IPS DF 19.7 (cell line): ENCODE measurements at regions not wholly inside any gene's neighbourhood (a gene's known extent, or its start where the extent isn't known, plus 50 kb on each side); places are given as distances from the start of the nearest gene placed in this dataset.

Experiments used
- DNase-seq: peaks from one replicate; pipeline ENCODE4 v3.0.0-alpha.2; 2013; ENCODE audit warnings: low read depth, low spot score

DNA sequence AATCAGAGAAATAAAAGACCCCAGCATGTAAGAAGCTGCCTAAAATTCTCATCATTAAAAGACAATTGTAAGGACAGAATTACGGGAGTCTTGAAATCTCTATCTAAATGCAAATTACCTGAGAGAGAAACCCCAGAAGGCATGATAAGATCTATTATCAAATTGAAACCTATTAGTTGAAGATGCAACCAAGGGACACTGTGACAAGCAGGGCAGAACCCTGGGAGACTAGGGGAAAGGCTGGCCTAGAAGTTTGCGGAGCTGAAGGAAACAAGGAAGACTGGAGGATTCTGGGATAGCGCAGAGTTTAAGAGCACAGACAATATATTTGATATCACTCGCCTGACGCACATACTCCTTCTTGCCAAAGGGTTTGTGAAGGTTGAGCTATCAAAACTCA, 319.5 kb upstream of the CHAC2 start:
- DNase-seq: no peak

DNA sequence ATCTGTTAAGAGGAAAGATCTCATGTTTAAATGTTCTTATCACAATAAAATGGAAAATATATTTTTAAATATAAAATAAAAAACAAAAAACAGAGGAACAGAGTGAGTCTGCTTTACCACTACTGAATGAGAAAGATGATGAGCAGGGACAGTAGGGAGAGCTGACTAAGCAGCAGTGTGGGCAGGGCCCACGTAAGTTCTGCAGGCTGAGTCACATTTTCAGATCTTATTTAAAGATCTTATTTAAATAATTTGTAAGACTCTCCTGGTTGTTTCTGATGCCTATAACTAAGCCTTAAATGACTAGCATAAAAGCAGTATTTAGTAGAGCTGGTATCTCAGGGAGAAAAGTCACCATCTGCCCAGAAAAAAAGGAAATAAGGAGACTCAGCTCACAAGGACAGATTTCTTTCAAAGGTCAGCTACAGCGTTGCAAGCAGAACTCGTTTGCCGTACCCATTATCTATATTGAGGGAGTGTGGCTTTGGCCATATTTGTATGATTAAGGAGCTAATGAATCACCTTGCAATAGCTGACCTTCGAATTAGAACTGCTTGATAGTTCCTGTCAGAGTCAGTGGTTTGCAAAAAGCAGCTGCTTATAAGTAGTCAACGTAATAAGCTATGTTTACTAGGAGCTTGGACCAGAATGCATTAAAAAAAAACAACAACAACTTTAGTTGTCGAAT, 322.1 kb upstream of the CHAC2 start:
- no peak for DNase-seq

DNA sequence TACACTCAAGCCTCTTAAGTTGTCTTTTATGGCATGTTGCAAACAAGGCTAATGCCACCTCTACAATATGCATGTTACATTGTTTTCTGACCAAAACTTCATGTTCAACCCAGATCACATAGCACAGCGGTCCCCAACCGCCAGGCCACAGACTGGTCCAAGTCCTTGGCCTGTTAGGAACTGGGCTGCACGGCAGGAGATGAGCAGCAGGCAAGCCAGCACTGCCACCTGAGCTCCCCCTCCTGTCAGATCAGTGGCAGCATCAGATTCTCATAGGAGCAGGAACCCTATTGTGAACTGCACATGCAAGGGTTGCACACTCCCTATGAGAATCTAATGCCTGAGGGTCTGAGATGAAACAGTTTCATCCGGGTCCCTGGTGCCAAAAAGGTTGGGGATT, 324.8 kb upstream of the CHAC2 start:
- DNase-seq: no peak

DNA sequence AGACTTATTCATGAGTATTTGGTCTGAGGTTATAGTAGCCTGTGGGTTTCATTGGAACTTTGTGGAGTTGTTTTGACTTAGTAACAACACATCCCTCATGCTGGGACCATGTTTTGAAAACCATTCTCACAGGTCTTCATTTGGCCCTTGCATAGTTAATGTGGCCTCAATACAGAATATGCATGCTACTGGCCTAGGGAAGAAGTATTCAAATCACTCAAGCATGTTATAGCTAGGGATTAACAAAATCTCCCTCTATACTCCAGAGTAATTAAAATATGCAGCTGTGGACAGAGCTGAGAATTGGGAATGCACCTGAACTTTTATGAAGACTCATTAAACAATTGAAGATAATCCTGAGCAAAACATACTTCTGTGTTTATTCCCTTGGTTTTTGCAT, 325.5 kb upstream of the CHAC2 start:
- no peak for DNase-seq

DNA sequence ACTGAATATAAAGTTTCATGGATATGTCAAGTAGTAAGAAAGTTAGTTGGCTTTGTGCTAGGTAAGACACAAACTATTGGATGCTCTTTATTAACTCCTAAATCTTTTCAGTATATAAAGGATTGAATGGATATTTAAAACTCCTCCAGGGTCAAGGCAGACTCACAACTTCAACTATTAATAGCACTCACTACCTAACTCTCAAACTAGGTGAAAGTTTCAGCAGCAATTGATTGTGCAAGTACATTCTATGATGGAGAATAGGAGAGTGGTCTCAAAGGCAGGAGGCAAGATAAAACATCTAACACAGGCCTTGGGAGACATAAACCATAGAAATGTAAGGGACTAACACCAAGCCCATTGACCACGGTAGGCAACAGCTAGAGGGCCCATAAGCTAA, 328.9 kb upstream of the CHAC2 start:
- no peak for DNase-seq

DNA sequence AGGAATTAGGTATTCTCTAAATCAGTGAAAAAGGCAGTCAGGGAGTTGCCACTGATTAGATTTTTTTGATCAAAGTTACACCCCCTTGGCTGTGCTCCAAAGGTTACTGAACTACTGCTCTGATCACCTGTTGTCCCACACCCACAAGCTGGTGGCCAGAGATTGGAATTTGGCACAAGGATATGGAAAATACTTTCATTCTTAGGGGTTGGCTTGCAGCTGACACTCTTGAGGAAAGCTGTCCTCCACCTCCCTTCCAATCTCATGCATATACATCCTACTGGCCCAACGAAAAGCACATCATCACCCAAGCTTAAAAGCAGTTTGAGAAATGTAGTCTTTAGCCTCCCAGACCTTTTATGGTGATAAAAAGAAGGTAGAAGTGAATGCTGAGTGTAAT, 329.5 kb upstream of the CHAC2 start:
- DNase-seq: no peak

DNA sequence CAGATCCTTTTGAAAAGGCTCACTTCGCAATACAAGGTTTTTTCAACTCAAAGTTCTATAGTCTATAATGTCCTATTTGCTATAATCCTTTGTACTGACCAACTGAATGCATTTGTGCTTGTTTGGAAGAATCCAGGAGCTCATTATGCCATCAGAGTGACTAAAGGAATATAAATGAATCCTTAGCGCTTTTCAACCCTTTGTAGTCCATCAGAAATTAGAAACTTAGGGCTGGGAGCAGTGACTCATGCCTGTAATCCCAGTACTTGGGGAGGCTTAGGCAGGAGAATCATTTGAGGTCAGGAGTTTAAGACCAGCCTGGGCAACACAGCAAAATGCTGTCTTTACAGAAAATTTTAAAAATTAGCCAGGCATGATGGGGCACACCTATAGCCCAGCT, 330.2 kb upstream of the CHAC2 start:
- no peak for DNase-seq

DNA sequence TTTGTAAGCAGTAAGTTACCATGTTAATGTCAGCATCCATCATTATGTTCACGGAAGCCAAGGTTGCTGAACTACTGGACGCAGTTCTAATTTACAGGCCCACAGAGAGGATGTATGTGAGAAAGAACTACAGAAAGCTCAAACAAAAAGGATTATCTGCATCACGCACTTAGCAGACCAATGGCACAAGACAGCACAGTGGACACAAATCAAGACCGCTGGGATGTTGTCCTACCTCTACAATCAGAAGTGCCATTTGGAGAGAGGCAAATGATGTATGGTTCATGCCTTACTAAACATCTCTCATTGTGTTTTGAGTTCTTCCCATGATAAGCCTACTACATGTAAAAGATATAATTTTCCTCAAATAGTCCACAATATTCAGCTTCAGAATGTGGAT, 330.7 kb upstream of the CHAC2 start:
- no peak for DNase-seq

DNA sequence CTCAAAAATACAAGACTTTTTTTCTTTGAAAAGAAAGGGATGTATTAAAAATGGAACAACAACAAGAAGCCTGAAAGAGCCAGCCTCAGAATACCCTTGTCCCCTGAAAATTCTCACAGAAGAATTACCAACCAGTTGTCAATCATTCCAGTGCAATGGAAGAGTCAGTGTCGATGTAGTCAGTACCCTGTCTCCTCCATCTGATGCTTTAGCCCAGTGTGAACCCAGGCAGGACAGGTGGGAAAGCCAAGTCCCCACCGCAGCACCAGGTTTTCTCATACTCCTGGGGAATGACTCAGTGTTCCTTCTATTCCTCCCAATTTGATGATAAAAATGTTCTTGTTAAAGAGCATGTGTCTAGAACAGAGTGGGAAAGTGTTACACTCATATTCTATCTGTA, 332.0 kb upstream of the CHAC2 start:
- no peak for DNase-seq

DNA sequence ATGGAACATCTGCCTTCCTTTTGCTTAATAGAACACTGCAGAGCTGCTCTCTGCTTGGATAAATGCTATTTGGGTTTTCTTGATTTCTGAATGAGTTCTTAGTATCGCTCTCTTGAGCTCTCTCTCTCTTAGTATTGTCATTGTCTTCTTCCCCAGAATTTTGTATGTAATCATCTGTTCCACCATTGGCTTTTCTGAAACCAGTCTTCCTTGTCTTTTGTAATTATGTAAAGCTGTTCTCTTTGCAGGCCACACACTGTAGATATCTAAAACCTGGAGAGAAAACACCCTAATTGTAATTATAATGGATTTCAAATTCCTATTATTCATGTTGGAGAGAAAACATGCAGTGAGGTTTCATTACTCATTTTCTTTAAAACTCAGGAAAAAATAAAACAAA, 333.1 kb upstream of the CHAC2 start:
- no peak for DNase-seq

DNA sequence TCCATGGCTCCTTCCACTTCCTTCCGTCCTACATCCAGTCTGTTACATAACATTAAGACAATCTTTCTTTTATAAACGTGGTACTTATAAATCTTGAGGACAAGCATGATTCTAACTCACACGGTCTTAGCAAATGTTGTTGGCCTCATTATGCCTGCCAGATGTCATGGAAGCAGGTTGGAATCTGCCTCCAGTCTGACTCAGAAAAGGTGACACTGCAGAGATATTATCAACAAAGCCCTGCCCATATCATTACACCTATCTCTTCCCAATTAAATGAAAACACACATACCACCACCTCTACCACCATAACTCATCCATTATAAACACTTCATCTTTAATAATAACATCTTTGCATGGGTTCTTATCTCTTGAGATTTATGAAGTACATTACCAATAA, 334.7 kb upstream of the CHAC2 start:
- DNase-seq: no peak

DNA sequence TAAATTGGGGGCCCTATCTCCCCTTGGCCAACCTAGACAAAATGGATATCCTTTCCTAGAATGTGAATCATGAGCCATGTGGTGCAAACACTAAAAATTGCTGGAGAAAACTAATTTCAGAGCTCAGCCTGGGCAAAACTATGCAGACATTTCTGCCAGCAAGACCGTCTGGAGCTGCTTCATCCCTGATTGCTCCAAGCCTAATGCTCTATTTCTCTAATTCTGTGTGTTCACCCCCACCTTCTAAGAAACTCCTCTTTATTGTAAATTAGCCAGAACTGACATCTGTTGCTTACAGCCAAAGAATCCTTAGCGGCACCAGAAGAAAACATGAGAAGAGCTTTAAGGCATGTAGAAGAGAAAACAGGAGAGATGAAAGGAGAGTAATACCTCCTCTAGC, 337.7 kb upstream of the CHAC2 start:
- no peak for DNase-seq

DNA sequence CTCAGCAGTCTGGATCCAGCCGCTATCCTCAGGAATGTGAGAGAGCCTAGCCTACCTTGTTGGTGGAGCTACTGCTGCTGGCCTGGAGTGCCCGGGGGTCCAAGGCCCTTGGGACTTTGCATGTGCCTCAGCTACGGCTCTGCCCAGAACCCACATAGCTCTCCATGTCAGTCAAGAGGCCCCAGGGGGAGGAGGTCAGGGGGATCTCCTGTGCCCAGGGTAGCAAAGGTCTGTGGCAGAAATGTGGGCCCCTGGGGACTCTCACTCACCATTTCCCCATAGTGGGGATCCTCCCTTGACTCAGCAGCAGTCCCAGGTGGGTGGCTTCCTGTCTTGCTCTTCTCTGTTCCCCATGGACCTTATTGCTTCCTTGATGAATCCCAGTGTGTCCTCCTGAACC, 342.7 kb upstream of the CHAC2 start:
- DNase-seq: no peak

DNA sequence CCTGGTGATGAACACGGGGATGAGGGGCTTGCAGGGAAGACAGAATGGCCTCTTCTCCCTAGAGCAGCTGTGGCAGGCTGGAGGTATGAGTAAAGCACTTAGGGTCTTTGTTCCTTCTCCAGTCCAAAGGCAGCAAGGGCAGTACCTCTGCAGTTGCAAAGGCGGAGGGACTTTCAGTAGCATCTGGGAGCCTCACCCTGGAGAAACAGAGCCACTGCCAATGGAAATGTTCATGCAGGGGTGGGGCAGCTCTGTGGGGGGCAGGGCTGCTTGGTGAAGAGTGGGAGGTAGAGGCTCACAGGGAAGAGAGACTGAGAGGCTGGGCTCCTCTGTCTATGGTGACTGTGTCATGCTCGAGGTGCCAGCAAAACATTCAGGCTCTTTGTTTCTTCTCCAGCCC, 344.1 kb upstream of the CHAC2 start:
- no peak for DNase-seq

DNA sequence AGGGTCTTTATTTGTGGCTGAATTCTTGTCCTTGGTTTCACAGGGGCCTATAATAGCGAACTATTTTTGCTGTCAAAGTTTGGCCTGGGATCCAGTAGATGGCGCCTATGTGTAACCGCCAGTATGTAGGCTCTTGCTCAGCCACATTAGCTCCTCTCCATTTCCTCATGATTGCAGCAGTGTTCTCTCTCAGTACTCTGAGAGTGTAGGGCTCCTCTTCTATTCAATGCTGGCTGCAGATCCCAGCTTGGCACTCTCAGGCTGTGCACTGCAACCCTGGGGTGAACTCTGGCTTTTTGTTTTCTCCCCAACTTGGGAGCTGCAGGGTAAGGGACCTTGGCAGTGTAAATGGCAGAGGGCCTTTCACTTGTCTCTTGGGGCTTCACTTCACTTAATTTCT, 344.6 kb upstream of the CHAC2 start:
- DNase-seq: peak; percentile 67

DNA sequence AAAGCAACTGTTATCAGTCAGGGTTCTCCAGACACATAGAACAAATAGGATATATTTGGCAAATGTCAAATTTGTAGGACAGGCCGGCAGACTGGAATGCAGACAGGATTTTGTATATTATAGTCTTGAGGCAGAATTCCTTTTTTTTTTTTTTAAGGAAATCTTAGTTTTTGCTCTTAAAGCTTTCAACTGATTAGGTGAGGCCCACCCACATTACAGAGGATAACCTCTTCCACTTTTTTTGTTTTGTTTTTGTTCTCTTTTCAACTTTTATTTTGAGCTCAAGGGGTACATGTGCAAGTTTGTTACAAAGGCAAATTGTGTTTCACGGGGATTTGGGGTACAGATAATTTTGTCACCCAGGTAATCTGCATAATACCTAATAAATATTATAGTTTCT, 350.2 kb upstream of the CHAC2 start:
- no peak for DNase-seq

DNA sequence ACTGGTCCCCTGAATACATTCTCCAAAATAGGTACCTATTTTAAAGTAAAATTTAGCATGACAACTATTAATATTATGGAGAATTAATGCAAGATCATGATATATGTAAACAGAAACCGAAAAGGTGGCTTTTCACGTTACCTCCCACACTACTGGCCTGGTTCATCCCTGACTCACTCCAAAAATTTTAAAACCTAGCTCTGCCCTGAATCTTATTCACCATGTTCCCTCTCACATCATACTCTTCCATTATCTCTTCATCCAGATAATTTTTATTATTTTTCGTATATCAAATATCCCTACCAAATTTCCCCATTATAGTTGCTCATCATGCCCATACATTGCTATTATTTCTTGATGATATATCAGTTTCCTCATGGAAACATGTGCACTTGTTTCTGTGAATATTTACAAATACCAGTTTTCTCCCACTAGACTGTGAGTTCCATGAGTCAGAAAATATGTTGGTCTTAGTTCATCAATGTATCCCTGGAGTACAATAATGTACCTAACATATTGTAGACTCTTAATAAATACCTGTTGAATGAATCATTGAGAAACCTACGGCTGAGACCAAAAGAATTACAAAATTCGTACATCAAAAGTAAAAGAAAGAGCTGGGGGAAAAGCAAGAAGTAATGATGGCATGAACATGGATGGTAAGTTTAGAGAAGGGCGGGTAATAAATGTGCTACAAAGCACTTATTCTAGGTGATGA, 360.1 kb upstream of the CHAC2 start:
- DNase-seq: no peak

DNA sequence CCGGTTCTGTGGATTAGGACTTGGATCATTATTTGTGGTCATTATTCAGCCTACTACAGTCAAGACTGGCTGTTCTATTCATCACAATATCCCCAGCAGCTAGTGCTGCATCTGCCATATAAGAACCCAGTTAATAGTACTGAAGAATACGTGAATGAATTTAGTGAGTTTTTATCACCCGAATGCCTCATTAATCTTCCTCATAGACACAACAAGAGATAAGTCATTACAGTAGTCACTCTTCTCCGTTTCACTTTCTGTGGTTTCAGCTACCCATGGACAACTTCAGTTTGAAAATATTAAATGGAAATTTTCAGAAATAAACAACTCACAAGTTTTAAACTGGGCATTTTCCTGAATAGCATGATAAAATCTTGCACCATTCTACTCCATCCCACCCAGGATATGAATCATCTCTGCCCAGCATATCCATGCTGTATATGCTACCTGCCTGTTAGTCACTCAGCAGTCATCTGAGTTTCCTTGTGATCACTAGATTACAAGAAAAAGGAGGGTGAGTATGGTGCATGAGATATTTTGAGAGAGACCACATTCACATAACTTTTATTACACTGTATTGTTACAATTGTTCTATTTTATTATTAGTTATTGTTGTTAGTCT, 363.7 kb upstream of the CHAC2 start:
- no peak for DNase-seq

DNA sequence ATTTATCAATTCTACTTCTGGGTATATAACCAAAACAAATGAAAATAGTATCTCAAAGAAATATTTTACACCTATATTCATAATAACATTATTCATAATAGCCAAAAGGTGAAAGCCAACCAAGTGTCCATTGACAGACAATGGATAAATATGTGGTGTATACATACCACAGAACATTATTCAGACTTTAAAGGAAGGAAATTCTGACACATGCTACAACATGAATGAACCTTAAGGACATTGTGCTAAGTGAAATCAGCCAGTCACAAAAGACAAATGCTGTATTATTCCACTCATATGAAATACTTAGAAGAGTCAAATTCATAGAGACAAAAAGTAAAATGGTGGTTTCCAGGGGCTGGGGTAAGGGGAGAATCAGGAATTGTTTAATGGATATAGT, 370.5 kb upstream of the CHAC2 start:
- no peak for DNase-seq

DNA sequence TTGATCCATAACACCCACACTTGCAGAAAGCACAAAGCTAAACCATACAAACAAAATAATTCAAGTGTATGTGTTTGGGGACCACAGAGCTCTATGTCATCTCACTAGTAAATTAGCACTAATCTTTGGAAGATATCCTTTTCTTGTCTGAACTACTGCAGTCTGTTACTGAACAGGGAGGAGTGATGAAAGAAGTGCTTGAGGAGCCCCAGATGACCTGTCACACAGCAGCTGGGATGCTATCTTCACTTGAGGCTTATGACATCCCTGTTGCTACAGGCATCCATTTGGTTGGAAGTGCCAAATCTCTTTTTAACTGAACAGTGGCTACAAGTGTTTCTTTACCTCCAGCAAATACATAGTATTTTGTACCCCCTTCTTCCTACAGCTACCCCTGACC, 386.3 kb upstream of the CHAC2 start:
- DNase-seq: no peak

DNA sequence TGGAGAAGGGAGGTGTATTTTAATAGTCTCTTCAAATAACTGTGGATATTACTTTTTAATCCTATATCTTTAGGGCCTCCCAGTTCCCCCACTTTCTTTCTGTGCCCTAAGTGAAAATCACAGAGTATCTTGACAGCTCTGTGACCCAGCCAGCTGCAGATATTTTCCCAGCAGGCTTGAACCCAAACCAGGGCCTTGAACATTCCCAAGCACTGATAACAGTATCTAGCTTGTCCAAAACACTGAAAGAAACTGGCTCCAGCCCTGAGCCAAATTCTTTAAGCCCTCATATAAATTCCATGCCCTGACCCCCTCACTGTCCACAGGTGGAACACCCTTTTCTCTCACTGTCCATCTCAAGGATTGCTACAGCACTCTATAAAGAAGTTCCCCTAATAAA, 388.1 kb upstream of the CHAC2 start:
- no peak for DNase-seq

DNA sequence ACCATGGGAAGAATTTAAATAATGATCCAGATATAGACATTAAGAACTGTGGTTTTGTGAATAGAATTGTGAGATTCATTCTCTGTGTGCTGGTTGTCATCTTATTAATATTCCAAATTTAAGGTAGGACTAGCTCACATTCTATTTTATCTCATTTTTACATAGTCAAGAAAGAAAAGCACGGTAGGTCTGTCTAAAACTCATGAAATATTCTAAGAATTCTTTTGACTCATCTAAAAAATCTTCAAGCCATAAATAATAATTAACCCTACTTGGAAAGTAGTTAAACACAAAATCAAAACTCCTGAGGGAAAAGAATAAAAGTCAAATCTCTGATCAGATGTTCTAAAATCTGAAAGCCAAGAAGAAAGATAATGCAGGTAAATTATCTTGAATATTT, 388.8 kb upstream of the CHAC2 start:
- no peak for DNase-seq

DNA sequence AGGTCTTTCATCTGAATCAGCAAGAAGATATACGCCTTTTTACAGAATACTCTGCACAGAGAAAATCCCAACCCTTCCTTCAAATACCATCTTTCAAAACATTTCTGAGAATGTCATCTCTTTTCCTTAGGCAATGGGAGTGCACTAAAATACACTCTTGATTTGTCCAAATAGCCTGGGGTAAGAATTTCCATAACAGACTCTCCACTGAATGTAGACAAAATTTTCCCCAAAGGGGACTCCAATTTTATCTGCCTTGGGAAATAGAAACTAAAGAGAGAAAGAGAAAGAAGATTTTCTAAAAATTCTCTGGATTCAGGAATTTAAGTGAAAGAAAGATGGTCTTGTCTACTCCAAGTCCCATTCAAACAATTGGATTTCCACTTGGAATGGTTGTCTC, 394.5 kb upstream of the CHAC2 start:
- DNase-seq: no peak
